OCI-M1 (cell line): ENCODE measurements at regions not wholly inside any gene's neighbourhood (a gene's known extent, or its start where the extent isn't known, plus 50 kb on each side); places are given as distances from the start of the nearest gene placed in this dataset.
"Not testable (repeated sequence)": the region's sequence is repeated elsewhere in the genome, so short reads cannot be mapped to it uniquely, and the experiment has no call there.

Source experiments
- DNase-seq: peaks from one replicate; lab custom pipeline; 2025; lab: John Stamatoyannopoulos, UW

DNA sequence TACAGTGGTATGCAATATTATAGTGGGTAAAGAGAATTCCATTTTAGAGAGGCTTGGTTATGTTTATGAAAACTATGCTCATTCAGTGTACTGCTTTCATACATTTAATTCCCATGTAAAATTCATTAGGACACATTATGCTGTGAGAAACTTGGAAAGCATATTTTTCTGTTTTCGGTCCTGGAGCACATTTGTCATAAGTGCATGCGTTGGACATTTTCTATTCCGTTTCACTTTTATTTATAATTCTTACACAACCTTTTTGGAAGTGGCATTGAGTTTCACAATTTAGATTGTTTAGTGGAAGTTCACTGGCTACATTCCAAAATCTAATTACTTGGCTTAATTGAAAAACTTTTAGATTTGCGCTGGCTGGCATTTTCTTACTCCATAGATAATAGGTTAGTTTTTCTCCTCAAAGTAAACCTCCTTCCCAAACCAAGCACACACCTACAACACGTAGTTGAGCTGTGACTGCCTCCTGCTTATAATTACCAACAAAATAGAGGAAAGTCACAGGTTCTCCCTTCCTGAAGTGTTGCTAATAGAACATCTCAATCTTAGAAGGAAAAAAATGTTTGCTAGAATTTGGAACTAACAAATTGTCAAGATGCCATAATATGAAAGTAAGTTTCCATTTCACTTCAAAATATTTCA is 938.5 kb downstream of the TRHDE start:
- DNase-seq: no peak

DNA sequence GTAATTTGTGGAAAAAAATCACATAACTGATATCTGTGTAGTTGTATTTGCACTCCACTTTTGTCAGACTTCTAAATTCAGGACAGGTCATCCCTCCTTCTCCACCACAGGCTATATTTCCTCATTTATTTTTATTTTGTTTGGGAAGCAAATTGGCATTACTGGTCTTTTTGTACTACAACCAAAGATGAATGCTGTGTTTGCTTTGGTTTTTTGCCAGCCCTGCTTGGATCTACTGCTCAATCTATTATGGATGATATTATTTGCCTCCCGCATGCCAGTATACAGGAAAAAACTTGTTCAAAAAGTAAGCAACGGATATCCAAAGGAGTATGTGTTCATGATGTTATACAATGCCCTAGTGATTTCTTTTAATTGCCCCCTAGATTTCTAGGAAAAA is 948.8 kb downstream of the TRHDE start:
- DNase-seq: no peak

DNA sequence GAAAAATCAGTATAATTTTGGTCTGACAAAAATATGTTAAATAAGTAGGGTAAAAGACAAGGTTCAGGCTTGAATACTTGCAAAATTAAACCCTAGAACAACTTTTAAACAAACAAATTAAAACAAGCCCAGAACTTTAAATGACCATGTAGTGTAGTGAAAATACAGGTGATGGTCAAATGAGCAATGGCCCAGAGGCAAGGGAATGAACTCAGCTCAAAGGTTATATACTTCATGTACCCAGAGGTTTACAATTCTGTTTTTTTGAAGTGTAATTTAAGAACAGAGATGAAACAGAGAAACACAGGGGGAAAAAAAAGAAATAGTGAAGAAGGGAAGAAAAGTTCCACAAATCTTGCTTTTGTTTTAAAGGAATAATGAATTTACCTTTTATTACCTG is 949.2 kb downstream of the TRHDE start:
- no peak for DNase-seq

DNA sequence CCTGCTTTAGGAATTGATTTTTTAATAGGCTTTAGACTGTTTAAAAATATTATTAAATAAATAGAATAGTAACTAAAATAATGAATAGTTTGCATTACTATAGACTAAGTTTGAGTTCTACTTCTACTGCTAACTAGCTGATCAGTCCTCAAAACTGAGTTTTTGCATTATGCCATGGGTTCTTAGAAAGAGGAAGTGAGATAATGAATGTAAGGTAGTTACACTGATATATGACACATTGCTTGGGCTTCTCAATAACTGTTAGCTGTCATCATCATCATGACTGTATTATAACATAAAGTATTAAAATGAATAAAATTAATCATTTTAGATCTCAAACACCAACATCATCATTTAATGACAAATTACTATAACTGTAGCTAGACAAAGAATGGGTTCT is 949.7 kb downstream of the TRHDE start:
- peak; percentile 87 for DNase-seq

DNA sequence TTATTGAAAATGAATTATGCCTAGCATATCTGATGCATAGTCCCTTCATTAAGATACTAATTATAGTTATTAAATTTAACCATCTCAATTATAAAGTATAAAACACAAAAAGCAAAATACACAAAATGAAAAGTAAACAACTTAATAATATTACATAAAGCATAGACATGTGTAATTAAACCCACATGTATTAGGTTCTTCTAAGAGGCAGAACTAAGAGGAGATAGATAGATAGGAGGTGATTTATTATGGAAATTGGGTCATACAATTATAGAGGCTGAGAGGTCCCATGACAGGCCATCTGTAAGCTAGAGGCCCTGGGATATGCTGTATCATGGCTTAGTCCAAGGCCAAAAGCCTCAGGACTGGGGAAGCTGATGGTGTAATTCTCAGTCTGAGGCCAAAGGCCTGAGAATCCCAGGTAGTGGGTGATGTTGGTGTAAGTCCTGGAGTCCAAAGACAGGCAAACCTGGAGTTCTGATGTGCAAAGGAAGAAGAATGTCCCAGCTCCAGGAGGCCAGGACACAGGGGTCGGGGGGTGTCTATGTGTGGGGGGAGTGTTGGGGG is 953.3 kb downstream of the TRHDE start:
- DNase-seq: peak; percentile 8

DNA sequence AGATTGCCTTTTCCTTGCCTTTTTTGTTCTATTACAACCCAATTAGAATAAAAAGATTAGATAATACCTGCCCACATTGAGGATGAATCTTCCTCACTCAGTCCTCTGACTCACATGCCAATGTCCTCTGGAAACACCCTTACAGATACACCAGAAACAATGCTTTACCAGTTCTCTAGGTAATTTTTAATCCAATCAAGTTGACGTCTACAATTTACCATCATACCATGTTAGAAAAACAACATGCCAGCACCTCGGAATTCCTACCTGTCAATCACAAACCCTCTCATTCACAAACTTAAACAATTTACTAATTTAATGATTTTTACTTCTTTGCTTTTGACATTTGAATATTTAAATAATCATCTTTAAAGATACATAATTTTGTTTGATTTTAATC is 953.8 kb downstream of the TRHDE start:
- DNase-seq: no peak

DNA sequence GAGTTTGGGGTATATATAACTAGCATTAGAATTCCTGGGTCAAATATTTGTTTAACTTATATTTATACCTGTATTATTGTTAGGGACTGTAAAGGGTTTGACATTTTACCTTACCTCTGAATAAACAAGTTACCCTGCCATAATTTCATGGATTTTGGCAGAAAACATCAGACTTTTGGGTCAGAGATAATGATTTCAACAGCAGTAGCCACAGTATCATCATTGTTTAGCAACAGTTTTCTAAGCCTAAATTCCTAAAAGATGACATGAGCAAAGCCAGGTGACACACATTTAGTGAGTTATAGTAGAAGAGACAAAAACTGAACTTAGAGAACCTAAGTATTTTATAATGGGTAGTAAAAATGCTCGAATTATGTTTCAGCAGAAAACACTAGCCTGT is 954.4 kb downstream of the TRHDE start:
- no peak for DNase-seq

DNA sequence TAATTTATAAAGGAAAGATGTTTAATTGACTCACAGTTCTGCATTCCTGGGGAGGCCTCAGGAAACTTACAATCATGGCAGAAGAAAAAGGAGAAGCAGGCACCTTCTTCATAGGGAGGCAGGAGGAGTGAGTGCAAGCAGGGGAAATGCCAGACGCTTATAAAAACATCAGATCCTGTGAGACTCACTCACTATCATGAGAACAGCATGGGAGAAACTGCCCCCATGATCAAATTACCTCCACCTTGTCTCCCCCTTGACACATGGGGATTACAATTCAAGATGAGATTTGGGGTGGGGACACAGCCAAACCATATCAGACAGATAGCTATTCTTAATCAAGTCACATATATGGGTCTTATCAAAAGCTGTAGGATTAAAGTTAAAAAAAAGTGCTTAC is 956.7 kb downstream of the TRHDE start:
- not testable (repeated sequence) for DNase-seq

DNA sequence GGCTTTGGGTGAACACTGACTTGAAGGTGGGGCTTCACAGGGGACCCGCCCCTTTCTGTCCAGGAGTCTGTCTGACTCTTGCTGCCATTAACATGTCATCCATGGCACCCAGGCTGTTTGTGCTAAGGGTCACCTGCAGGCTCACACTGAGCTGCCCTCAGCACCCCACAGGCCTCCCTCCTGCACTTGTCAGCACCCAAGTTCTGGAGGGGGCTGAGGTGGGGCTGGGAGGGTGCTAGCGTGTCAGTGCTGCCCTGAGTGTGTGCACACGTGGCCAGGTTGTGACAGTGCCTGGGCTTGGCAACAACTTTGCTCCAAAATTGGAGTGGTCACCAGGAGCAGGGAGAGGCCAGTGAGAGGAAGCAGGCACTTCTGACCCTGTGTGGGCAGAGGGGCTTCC is 963.2 kb downstream of the TRHDE start:
- DNase-seq: no peak

DNA sequence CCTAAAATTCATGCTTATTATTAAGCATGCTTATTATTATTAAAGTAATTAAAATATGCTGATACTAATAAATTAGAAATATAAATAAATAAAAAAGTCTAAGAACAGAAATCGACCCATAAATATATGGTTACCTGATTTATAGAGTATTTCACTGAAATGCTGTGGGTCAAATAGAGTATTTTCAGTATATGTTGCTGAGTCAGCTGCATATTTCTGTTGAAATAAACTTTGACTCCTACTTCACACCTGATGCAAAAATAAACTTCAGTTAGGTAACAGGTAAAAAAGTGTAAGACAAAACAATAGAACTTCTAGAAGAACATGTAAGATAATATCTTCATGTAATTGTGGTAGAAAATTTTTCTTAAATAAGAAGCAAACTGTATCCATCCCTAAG is 967.9 kb downstream of the TRHDE start:
- no peak for DNase-seq

DNA sequence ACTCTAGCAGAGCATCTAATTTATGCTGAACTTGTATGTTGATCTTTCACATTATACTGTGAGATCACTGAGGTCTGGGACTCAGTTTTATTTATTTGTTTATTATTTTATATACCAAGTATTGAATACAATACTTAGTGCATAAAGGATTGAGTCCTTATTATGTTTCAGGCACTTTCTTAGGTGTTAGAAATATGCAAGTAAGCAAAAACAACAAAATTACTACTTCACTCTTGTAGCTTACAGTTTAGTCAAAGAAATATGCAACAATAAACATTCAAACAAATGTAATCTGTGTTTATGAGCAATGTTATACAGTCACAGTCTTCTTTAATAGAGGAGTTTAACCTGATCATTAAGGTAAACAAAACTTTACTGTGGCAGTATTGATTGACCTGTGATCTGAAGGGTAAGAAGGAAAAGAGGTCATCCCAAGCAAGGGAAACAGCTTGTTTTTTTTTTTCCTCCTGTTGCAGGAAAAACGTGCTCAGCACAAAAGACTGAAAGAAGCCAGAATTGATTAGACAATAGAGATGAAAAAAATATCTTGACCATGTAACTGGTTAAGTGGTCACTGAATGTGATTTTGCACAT is 990.7 kb downstream of the TRHDE start:
- DNase-seq: no peak

DNA sequence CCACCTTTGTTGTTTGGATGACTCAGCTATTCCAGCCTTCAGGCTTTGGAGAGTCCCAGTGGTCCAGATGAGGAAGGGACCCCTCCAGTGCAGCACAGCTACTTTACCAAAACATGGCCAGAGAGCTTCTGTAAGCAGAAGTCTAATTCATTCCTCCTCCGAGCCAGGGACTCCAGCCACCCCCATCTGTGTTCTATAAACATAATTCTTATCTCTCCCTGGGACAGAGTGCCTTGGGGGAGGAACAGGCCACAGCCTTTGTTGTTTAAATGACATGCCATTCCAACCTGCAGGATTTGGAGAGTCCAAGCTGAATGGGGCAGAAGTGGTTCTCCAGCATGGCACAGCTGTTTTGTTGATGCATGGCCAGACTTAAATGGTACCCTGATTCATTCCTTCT is 994.0 kb downstream of the TRHDE start:
- DNase-seq: no peak

DNA sequence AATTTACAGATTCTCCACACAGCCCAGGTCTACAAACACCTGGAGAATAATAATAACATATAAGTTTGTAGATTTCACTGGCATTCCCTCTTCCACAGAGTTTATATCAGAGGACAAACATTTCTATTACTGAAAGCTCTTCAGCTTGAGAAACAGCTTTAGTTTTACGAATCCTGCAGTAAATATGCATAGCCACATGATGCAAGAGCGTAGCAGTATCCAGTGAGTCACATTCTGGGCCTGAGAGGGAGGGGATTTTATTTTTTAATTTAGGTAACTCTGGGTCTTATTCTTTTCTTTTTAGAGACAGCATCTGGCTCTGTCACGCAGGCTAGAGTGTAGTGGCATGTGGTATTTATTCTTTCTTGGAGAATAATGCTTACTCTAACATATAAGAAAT is 1002.8 kb downstream of the TRHDE start:
- DNase-seq: no peak

DNA sequence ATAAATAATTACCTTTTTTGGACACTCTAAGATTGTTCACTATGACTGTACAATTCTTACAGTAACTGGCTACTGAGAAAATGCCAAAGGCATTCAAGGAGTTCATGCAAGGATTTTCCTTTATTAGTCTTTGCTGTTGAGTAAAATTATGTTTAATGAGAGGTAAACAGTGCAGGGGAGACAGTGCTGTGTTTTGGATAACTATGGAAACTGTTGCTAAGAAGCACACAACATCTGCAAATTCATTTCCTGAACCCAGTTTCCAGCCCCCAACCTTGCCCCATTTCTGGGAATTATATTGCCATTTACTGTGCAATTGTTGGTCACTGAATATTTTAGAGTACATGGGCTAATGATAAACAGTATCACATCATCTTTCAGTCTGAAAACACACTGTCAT is 1005.8 kb downstream of the TRHDE start:
- no peak for DNase-seq

DNA sequence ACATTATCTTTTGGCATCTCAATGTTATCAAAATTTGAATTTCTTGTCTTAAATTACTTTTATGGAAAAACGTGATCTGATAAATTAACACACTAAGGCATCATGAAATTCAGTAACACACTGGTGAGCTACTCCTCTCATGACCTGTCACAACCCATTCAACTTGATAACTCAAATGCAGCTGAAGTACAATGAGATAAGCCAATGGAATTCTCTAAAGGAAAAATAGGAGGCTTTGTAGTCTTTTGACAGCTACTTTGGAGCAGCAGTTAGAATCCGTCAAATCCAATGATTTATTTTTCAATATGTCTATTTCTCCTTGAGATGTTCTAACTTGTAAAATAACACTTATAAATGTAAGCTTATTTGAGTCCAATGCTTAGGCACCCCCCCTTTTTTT is 1029.4 kb downstream of the TRHDE start:
- DNase-seq: no peak

DNA sequence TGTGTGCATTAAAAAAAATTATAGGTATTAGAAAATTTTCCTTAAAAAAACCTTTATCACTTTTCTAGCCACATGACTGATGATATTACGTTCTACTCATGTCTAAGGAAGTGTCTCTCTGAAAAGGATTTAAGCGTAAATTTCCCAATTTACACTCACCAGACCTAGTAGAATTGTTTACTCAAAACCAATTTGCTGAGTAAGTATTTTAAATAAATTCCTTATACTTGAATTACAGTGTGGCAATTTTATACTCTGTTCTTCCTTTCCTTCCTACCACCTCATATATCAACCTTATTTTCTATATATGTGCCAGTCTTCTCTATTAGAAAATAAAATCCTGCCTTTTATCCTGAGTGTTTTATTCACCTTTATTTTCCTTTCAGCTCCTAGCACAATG is 1035.1 kb downstream of the TRHDE start:
- no peak for DNase-seq

DNA sequence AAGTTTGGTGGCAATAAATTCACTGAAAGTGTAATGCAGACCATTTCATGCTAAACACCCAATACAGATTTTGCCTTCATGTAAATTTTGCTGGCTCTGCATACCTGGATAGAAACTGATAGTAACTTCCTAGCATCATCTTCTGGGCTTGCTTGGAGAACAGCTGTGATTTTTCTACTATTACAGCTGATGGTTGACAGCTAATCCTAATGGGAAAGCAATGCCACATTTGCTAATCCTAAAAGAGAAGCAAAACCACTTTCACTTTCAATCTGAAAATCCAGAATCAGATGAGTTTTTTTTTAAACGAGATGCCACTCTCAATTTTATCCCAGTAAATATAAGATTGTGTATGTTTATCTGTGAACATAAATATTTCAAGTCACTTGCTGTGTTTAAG is 1035.9 kb downstream of the TRHDE start:
- DNase-seq: peak; percentile 64

DNA sequence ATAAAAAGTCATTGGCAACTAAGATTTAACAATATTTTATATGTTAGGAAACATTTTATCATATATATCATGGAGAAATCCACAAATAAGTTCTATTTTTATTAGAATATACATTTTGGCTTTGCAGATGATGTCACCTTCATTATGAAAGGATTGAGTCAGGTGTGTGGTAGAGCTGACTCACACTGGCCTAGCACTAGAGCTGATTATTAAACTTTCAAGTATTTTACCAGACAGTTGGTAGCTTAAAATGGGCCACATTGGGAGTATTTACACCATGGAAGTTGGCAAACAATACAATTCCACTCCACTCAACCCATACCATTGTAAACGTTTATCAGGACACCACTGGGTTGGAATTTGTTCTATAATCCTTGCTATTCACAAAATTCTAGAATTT is 1036.6 kb downstream of the TRHDE start:
- DNase-seq: peak; percentile 30

DNA sequence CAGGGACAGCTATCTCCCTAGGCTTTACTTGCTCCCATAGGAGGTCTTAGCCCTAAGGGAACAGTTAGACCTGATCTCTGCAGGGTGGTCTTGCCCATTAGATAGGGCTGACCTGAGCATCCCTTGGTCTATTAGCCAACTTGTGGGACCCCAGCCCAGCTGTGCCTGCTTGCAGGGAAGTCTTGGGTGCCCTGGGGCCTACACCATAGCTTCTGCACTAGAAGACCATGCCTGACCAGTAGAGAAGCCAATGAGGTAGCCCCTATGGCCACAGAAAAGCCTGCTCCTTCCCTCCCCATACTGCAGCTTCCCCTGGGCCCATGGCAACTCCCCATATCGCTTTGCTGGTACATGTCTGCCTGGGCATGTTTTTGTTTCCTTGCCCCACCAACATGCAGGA is 1049.1 kb downstream of the TRHDE start:
- no peak for DNase-seq

DNA sequence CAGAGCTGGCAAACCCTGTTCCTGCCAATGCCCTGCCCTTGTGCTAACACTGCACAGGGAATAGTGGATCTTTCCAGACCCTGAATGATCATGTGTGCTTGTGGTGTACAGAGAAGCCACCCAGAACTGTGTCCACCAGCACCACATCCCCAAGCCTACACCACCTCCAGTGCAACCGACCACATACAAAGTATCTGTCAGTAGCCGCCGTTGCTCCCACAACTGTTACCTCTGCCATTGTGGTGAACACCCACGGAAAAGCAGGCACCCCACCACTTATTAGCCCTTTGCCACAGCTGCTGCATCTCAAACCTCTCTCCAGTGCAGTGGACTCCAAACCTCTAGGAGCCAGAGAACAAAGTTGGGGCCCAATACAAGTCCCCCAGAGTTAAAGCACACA is 1049.6 kb downstream of the TRHDE start:
- no peak for DNase-seq

DNA sequence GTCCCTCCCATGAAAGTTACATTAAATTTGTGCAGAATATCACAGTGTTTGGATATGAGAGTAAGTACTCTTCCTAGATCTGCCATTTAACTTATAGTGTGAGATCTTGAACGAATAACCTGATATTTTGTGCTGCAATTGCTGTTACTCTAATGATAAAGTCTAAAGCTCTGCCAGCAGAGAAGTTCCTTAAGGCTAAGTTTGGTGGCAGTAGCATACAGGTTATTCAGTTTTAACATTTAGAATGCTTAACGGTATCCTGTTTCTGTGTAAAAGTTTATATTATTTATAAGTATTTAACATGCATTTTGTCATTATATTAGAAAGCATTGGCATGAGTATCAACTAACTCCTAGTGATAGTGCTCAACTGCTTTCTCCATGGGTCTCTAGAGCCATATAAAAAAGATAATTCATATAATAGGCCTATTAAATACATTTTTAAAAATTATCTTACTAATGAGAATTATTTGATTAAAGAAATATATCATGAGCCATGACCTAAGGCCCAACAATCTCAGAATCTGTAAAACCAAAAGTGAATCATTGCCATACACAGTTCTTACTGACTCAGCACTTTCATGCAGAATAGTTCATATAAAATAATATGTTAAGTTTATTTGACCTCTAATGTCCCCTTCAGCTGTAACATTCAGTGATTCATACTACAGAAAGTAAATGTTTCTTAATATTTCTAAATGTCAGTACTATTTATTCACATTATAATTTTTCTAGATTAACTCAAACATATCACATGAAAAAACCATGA is 1058.6 kb downstream of the TRHDE start:
- DNase-seq: no peak

DNA sequence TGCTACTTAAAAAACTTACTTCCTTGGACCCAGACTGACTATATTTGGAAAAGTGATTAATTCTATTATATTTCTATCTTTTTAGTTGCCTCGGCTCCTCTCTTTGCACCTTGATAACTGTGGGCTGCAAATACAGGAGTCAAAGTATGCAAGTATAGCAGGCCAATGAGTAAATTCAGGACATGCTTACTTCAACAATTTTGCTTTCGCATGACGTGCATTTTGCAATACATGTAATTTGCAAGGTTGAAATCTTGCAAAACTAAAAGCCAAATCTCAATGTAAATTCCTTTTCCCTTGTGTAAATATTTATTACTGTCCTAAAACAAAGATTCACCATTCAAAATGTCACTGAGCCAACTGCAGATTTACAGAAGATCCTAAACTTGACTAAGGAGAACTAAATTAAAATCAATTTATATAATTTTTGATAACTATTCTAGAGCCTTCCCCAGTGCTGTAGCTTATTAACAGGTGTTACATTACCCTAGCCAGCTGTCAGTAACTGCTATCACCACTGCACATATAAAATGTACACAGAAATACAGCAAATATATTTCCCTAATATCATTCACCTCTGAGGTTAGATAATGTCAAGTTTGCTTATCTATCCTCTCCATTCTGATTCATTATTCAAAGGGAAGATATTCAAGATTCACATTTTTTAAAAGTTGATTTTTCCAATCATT is 1069.5 kb downstream of the TRHDE start:
- DNase-seq: no peak

DNA sequence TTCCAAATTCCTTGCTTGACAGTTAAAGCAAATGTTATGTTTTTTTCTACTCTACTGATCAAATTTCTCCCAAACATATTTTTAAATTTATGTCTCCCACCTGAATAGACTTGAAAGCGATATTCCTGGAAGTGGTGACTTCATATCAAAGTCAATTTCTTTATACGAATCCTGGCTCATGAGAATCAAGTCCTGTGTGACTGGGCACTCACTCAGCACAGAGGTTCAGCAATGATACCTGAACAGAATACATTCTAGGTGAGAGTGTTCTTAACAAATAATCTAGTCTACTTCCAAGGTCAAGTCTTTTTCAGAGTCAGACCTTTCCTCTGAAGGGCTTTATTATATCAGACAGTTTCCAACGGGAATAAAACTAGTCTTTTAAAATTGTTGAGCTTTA is 1070.6 kb downstream of the TRHDE start:
- DNase-seq: no peak
